K562 (cell line): ENCODE measurements at regions not wholly inside any gene's neighbourhood (a gene's known extent, or its start where the extent isn't known, plus 50 kb on each side); places are given as distances from the start of the nearest gene placed in this dataset.

Experiments used
- ATAC-seq: fragments of 200-7000 bp; cut with Tn5 transposase; 3 replicates; pipeline ENCODE4 v1.9.1; 2020; ENCODE audit warnings: moderate library complexity
- BruUV-seq: library from RNA; stranded (reverse); fragments of 400-500 nt; replicated peaks from 2 replicates; lab custom pipeline; 2021; lab: Mats Ljungman, UMichigan
- CTCF ChIA-PET: fragments of 300-600 bp; formaldehyde crosslinking; extraction: SDS; loops from one replicate; lab custom pipeline; 2021; ENCODE audit warnings: low intra/inter-chr PET ratio; lab: Yijun Ruan, JAX
- POLR2A ChIA-PET: fragments of 300-600, 350-650 bp; sonication (Branson Sonifier 250); formaldehyde crosslinking; extraction: SDS; loops from one replicate; lab custom pipeline; 2021; ENCODE audit warnings: antibody characterized with exemption, inconsistent platforms; lab: Yijun Ruan, JAX
- DNase-seq, 4 experiments: peaks; one replicate each; pipeline versions ENCODE4 v3.0.0 to v3.0.0-alpha.2; 2011 to 2018; ENCODE audit warnings: low spot score in 3 of 4, mixed read lengths in 3 of 4; ENCODE audit errors: extremely low read depth in 1 of 4
- FAIRE-seq: peaks from 2 replicates; lab custom pipeline; 2011; peaks lifted over from hg19 to GRCh38; lab: Jason Lieb, UNC
- H2AFZ ChIP-seq: 2 replicates; pipeline ENCODE4 v1.6.0; 2011; ENCODE audit warnings: low read depth, low read length, control low read depth, inconsistent platforms
- H3K27ac ChIP-seq: fragments of 200-600 bp; 3 replicates; pipeline ENCODE4 v1.8.0; 2011; ENCODE audit warnings: low read depth, mild to moderate bottlenecking, control low read depth, inconsistent platforms, low read length, moderate library complexity, mixed read lengths; ENCODE audit errors: extremely low read depth
- H3K27me3 ChIP-seq, 2 experiments: fragments of 300-600 bp in 1 of 2; 2 replicates in 1 of 2; 3 replicates in 1 of 2; pipeline versions ENCODE4 v1.6.0 to v1.8.0; 2011; ENCODE audit warnings: inconsistent platforms in 2 of 2, low read length in 2 of 2, mild to moderate bottlenecking in 1 of 2, mixed read lengths in 1 of 2, moderate library complexity in 1 of 2; ENCODE audit not compliant: control insufficient read depth in 2 of 2, insufficient read depth in 2 of 2
- H3K36me3 ChIP-seq: fragments of 300-600 bp; 3 replicates; pipeline ENCODE4 v1.8.0; 2011; ENCODE audit warnings: mild to moderate bottlenecking, low read length, inconsistent platforms; ENCODE audit not compliant: control insufficient read depth, insufficient read depth
- H3K4me1 ChIP-seq, 2 experiments: fragments of 200-600 bp in 1 of 2; replicated peaks in 1 of 2; 2 replicates in 1 of 2; 3 replicates in 1 of 2; pipeline versions ENCODE4 v1.5.1 to v1.8.0; 2011; ENCODE audit warnings: inconsistent platforms in 2 of 2, low read length in 2 of 2, mild to moderate bottlenecking in 1 of 2, mixed read lengths in 1 of 2, moderate library complexity in 1 of 2; ENCODE audit not compliant: control insufficient read depth in 2 of 2, insufficient read depth in 2 of 2
- H3K4me2 ChIP-seq: 2 replicates; pipeline ENCODE4 v1.6.1; 2011; ENCODE audit warnings: low read length, control low read depth, inconsistent platforms, mixed read lengths; ENCODE audit not compliant: insufficient read depth
- H3K4me3 ChIP-seq: fragments of 200-600 bp; sonication (generic), shearing (Covaris generic); 2 replicates; pipeline ENCODE4 v1.5.1; 2016; ENCODE audit warnings: control low read depth, inconsistent platforms
- H3K79me2 ChIP-seq: fragments of 200-600 bp; 3 replicates; pipeline ENCODE4 v1.8.0; 2011; ENCODE audit warnings: low read length, inconsistent platforms; ENCODE audit not compliant: control insufficient read depth, insufficient read depth
- H3K9ac ChIP-seq, 2 experiments: 2 replicates each; pipeline versions ENCODE4 v1.6.0 to v1.6.1; 2011; ENCODE audit warnings: low read depth in 2 of 2, low read length in 2 of 2, control low read depth in 1 of 2, inconsistent platforms in 1 of 2, mild to moderate bottlenecking in 1 of 2, mixed read lengths in 1 of 2; ENCODE audit not compliant: insufficient read depth in 1 of 2
- H3K9me1 ChIP-seq: one replicate; pipeline ENCODE4 v1.6.0; 2011; ENCODE audit warnings: inconsistent platforms, mild to moderate bottlenecking, low read length, moderate library complexity; ENCODE audit not compliant: control insufficient read depth, insufficient read depth
- H3K9me3 ChIP-seq: replicated peaks from 2 replicates; pipeline ENCODE4 v1.5.1; 2011; ENCODE audit warnings: low read depth, low read length, inconsistent platforms; ENCODE audit not compliant: control insufficient read depth, insufficient read depth
- H4K20me1 ChIP-seq: replicated peaks from 2 replicates; pipeline ENCODE4 v1.6.1; 2011; ENCODE audit warnings: low read length, inconsistent platforms, mixed read lengths; ENCODE audit not compliant: control insufficient read depth, insufficient read depth
- ATF1 ChIP-seq, 2 experiments: fragments of 450-650 bp in 1 of 2; IDR thresholded peaks; 2 replicates each; pipeline ENCODE4 v1.6.1; 2016; ENCODE audit warnings: missing compliant biosample characterization in 1 of 2, missing genetic modification characterization in 1 of 2
- E2F1 ChIP-seq: sonication (generic); formaldehyde crosslinking; IDR thresholded peaks from 2 replicates; pipeline ENCODE4 v1.8.1; 2023; ENCODE audit warnings: mild to moderate bottlenecking, missing genetic modification reagents, moderate library complexity
- GABPA ChIP-seq: fragments of 200-800 bp; sonication (Bioruptor generic); conservative IDR thresholded peaks from 2 replicates; pipeline ENCODE4 v1.6.1; 2016; ENCODE audit warnings: low read depth, missing genetic modification characterization, missing compliant biosample characterization
- HNRNPLL ChIP-seq: fragments of 200-400 bp; formaldehyde crosslinking; IDR thresholded peaks from 2 replicates; pipeline ENCODE4 v1.6.1; 2017; ENCODE audit warnings: low read length, low read depth, mild to moderate bottlenecking; ENCODE audit not compliant: poor library complexity, severe bottlenecking
- IRF2 ChIP-seq: sonication (generic); formaldehyde crosslinking; IDR thresholded peaks from 2 replicates; pipeline ENCODE4 v1.8.1; 2022; ENCODE audit warnings: mild to moderate bottlenecking, missing genetic modification reagents
- KDM5B ChIP-seq: fragments of 200-600 bp; sonication (generic); IDR thresholded peaks from 2 replicates; pipeline ENCODE4 v1.6.1; 2012; ENCODE audit warnings: low read depth, mild to moderate bottlenecking, moderate library complexity, low read length, control low read depth, inconsistent platforms; ENCODE audit not compliant: insufficient replicate concordance
- MAZ ChIP-seq, 2 experiments: fragments of 450-650 bp in 1 of 2; sonication (generic) in 1 of 2; formaldehyde crosslinking; IDR thresholded peaks in 1 of 2; conservative IDR thresholded peaks in 1 of 2; 2 replicates each; pipeline versions ENCODE4 v1.4.0 to v1.5.0; 2020; ENCODE audit warnings: mild to moderate bottlenecking in 1 of 2, missing genetic modification reagents in 1 of 2
- MTA3 ChIP-seq: fragments of 450-650 bp; formaldehyde crosslinking; IDR thresholded peaks from 2 replicates; pipeline ENCODE4 v1.6.1; 2017; ENCODE audit warnings: mild to moderate bottlenecking, borderline replicate concordance
- NFE2L1 ChIP-seq: fragments of 450-650 bp; IDR thresholded peaks from 2 replicates; pipeline ENCODE4 v1.6.1; 2016; ENCODE audit warnings: missing genetic modification characterization, low read depth, mild to moderate bottlenecking, missing compliant biosample characterization, moderate library complexity, borderline replicate concordance
- TAF9B ChIP-seq: fragments of 450-650 bp; IDR thresholded peaks from 2 replicates; pipeline ENCODE4 v1.6.1; 2018; ENCODE audit warnings: mild to moderate bottlenecking; ENCODE audit not compliant: partially characterized antibody
- TCF7 ChIP-seq: sonication (generic); IDR thresholded peaks from 2 replicates; pipeline ENCODE4 v1.6.1; 2016; ENCODE audit warnings: antibody characterized with exemption, borderline replicate concordance
- TCFL5 ChIP-seq: fragments of 250-450 bp; sonication (Bioruptor Pico); conservative IDR thresholded peaks from 2 replicates; pipeline ENCODE4 v1.6.1; 2021; ENCODE audit warnings: mild to moderate bottlenecking, moderate library complexity, matching md5 sums
- in situ Hi-C: fragments of 300-500 bp; cut with MboI; formaldehyde crosslinking; loops from 4 replicates; pipeline ENCODE4 v1.15.0; 2018; ENCODE audit warnings: inconsistent platforms, mixed read lengths
- intact Hi-C: fragments of 100-400 bp; cut with micrococcal nuclease; formaldehyde crosslinking; loops from 2 replicates; pipeline ENCODE4 v1.14.2; 2022
- TF ChIP-seq, protein P1 (sequence below): IDR thresholded peaks from 3 replicates; pipeline ENCODE4 v1.6.1; 2011; ENCODE audit warnings: borderline replicate concordance, mild to moderate bottlenecking, moderate library complexity; ENCODE audit not compliant: insufficient read length; ENCODE audit errors: extremely low read depth
- TF ChIP-seq, protein P2 (sequence below): sonication (generic); formaldehyde crosslinking; IDR thresholded peaks from 2 replicates; pipeline ENCODE4 v1.9.0; 2022; ENCODE audit warnings: mild to moderate bottlenecking, missing genetic modification reagents

DNA sequence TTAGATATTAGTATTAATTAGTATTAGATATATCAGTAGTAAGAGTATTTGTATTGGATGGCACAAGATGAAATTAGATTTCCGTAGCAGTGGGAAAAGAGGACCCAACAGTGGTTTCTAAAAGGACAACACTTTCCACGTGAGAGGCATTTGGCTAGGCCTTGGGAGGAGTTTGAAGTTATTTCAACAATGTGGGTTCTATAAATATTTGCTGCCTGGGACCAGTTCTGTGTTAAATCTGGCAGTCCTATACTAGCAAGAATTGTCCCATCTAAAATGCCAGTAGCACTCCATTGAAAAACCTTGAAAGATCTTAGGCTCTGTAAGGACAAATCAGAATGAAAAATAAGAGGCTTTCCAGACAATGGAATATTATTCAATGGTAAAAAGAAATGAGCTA is 347.1 kb upstream of the DNAJC19 start (continued):
- TF ChIP-seq, protein P1, sequence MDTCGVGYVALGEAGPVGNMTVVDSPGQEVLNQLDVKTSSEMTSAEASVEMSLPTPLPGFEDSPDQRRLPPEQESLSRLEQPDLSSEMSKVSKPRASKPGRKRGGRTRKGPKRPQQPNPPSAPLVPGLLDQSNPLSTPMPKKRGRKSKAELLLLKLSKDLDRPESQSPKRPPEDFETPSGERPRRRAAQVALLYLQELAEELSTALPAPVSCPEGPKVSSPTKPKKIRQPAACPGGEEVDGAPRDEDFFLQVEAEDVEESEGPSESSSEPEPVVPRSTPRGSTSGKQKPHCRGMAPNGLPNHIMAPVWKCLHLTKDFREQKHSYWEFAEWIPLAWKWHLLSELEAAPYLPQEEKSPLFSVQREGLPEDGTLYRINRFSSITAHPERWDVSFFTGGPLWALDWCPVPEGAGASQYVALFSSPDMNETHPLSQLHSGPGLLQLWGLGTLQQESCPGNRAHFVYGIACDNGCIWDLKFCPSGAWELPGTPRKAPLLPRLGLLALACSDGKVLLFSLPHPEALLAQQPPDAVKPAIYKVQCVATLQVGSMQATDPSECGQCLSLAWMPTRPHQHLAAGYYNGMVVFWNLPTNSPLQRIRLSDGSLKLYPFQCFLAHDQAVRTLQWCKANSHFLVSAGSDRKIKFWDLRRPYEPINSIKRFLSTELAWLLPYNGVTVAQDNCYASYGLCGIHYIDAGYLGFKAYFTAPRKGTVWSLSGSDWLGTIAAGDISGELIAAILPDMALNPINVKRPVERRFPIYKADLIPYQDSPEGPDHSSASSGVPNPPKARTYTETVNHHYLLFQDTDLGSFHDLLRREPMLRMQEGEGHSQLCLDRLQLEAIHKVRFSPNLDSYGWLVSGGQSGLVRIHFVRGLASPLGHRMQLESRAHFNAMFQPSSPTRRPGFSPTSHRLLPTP, result no peak
- TF ChIP-seq GABPA (tag) (no peak), E2F1 (CRISPR knock-in tag) (no peak), KDM5B (no peak), TCF7 (no peak), MAZ (CRISPR knock-in tag; conservative IDR thresholded peaks at IDR 0.05 in 1 of 2, IDR thresholded peaks at IDR 0.05 in 1 of 2) (no peak)

GRCh38 chr3:181333394-181333793 is 343.9 kb upstream of the DNAJC19 start:
- ATAC-seq (no peak), FAIRE-seq (no peak), DNase-seq (no peak)
- CTCF ChIA-PET, result no interaction called here
- H3K4me2 ChIP-seq, result no peak overlapping the region
- in situ Hi-C loops, result no loop called here
- BruUV-seq, result no TSS peak
- H3K36me3 ChIP-seq, result no peaks in the 10 kb centered on the region
- H3K9me3 ChIP-seq, result no peaks in the 10 kb centered on the region
- intact Hi-C loops, result no loop called here
- POLR2A ChIA-PET, result no interaction called here
- TF ChIP-seq IRF2 (CRISPR knock-in tag), result no peak
- no peak for TF ChIP-seq HNRNPLL
- TF ChIP-seq ATF1 (CRISPR knock-in tag; IDR thresholded peaks at IDR 0.05), result no peak
- TF ChIP-seq ATF1 (tag; IDR thresholded peaks at IDR 0.05), result no peak
- no peak for TF ChIP-seq TAF9B
- no peak for TF ChIP-seq NFE2L1
- TF ChIP-seq TCFL5 (CRISPR knock-in tag), result no peak
- TF ChIP-seq MTA3, result no peak
- TF ChIP-seq, protein P2, sequence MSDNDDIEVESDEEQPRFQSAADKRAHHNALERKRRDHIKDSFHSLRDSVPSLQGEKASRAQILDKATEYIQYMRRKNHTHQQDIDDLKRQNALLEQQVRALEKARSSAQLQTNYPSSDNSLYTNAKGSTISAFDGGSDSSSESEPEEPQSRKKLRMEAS (CRISPR knock-in tag), result no peak
- no peak overlapping the region for H2AFZ ChIP-seq
- H3K79me2 ChIP-seq, result no peaks in the 10 kb centered on the region
- no peak overlapping the region for H3K9ac ChIP-seq
- H3K27me3 ChIP-seq, result no peaks in the 10 kb centered on the region
- no peak overlapping the region for H3K4me3 ChIP-seq
- no peaks in the 10 kb centered on the region for H3K4me1 ChIP-seq
- H3K9me1 ChIP-seq, result no peaks in the 10 kb centered on the region
- H4K20me1 ChIP-seq, result no peaks in the 10 kb centered on the region
- no peak overlapping the region for H3K27ac ChIP-seq
